HS-27A (cell line): ENCODE measurements at regions not wholly inside any gene's neighbourhood (a gene's known extent, or its start where the extent isn't known, plus 50 kb on each side); places are given as distances from the start of the nearest gene placed in this dataset.

Experiments used
- DNase-seq: peaks from one replicate; pipeline ENCODE4 v3.0.0-alpha.2; 2012; ENCODE audit warnings: low read depth, missing footprints

GRCh38 chr20:24261351-24261750 is 208.1 kb upstream of the SYNDIG1 start:
- DNase-seq = no peak

- DNase-seq = no peak
Measured at GRCh38 chr20:24257171-24257570, 212.3 kb upstream of the SYNDIG1 start.

- no peak for DNase-seq
Measured at GRCh38 chr20:24256307-24256706, 213.1 kb upstream of the SYNDIG1 start.

GRCh38 chr20:24254480-24254879 is 214.9 kb upstream of the SYNDIG1 start:
- no peak for DNase-seq

- no peak for DNase-seq
Measured at GRCh38 chr20:24253321-24253720, 216.1 kb upstream of the SYNDIG1 start.

- DNase-seq = no peak
Measured at GRCh38 chr20:24245094-24245493, 224.3 kb upstream of the SYNDIG1 start.

GRCh38 chr20:24242763-24243162 is 226.7 kb upstream of the SYNDIG1 start:
- no peak for DNase-seq

GRCh38 chr20:24241466-24241865 is 228.0 kb upstream of the SYNDIG1 start:
- DNase-seq = no peak

GRCh38 chr20:24236963-24237362 is 232.5 kb upstream of the SYNDIG1 start:
- no peak for DNase-seq

- no peak for DNase-seq
Measured at GRCh38 chr20:24236201-24236600, 233.2 kb upstream of the SYNDIG1 start.

GRCh38 chr20:24235296-24236175 is 233.9 kb upstream of the SYNDIG1 start:
- DNase-seq = no peak

- DNase-seq = no peak
Measured at GRCh38 chr20:24227600-24227999, 239.0 kb upstream of the GGTLC1 start.

- DNase-seq = no peak
Measured at GRCh38 chr20:24212494-24212893, 223.9 kb upstream of the GGTLC1 start.

- DNase-seq = no peak
Measured at GRCh38 chr20:24211972-24212371, 223.4 kb upstream of the GGTLC1 start.

- no peak for DNase-seq
Measured at GRCh38 chr20:24210356-24210755, 221.8 kb upstream of the GGTLC1 start.

GRCh38 chr20:24208652-24209051 is 220.1 kb upstream of the GGTLC1 start:
- no peak for DNase-seq

- no peak for DNase-seq
Measured at GRCh38 chr20:24207803-24208300, 219.3 kb upstream of the GGTLC1 start.

GRCh38 chr20:24206995-24207394 is 218.4 kb upstream of the GGTLC1 start:
- DNase-seq = no peak

- DNase-seq = no peak
Measured at GRCh38 chr20:24203526-24204183, 215.1 kb upstream of the GGTLC1 start.

GRCh38 chr20:24199501-24199900 is 210.9 kb upstream of the GGTLC1 start:
- DNase-seq = no peak

GRCh38 chr20:24194143-24194542 is 205.6 kb upstream of the GGTLC1 start:
- no peak for DNase-seq

- DNase-seq = no peak
Measured at GRCh38 chr20:24190905-24191304, 202.3 kb upstream of the GGTLC1 start.

- DNase-seq = no peak
Measured at GRCh38 chr20:24185791-24186190, 197.2 kb upstream of the GGTLC1 start.
